COR-L47 (cell line): ENCODE measurements at regions not wholly inside any gene's neighbourhood (a gene's known extent, or its start where the extent isn't known, plus 50 kb on each side); places are given as distances from the start of the nearest gene placed in this dataset.
"Not testable (repeated sequence)": the region's sequence is repeated elsewhere in the genome, so short reads cannot be mapped to it uniquely, and the experiment has no call there.

Source experiments
- DNase-seq: peaks from one replicate; lab custom pipeline; 2025; lab: John Stamatoyannopoulos, UW

DNA sequence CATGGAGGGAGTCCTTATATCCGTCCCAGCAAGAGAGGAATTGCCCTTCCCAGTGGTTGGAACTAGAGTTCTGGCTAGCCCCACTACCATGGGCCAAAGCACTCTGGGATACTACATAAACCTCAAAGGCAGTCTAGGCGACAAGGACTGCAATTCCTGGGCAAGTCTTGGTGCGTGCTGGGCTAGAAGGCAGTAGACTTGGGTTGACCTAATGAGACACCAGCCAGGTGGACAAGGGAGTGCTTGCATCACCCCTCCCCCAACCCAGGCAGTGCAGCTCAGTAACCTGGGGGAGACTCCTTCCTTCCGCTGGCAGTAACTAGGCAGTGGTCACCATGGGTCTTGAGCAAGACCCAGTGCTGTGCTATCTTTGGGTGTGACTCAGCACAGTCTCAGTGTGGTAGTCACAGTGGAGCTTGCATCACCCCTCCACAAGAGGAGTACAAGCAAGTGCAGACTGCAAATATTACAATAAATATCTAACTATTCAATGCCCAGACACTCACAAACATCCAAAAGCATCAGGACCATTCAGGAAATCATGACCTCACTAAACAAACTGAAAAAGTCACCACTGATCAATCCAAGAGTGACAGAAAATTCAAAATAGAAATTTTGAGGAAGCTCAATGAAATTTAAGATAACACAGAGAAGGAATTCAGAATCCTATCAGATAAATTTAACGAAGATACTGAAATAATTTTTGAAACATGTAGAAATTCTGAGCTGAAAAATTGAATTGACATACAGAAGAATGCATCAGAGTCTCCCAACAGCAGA, 84.7 kb upstream of the LYPLAL1 start:
- no peak for DNase-seq

GRCh38 chr1:219090607-219091006, 83.1 kb upstream of the LYPLAL1 start:
- DNase-seq = no peak

DNA sequence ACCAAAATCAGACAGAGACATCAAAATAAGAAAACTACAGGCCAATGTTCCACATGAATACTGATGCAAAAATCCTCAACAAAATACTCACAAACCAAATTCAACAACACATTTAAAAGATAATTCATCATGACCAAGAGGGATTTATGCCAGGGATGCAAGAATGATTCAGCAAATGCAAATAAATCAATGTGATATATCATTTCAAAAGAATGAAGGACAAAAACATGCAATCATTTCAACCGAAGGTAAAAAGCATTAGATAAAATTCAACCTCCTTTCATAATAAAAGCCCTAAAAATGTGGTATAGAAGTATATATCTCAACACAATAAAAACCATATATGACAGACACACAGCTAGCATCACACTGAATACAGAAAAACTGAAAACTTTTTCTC, 81.5 kb upstream of the LYPLAL1 start:
- no peak for DNase-seq

DNA sequence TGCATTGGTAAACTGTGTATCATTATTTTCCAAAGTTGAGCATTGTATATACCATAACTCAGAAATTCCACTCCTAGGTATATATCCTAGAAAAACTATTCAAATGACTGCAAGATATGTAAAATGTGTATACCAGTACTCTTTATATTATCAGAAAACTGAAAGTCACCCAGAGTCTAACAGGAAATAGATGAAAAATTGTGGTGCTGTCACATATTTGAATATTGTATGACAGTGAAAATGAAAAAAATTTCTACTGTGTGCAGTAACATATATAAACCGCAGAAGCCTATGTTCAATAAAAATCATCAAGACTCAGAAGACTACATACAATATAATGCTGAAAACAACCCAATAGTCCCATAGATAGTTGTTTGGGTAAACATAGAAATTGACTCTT, 74.4 kb upstream of the LYPLAL1 start:
- DNase-seq = no peak

GRCh38 chr1:219100059-219100458, 73.6 kb upstream of the LYPLAL1 start:
- DNase-seq = no peak

DNA sequence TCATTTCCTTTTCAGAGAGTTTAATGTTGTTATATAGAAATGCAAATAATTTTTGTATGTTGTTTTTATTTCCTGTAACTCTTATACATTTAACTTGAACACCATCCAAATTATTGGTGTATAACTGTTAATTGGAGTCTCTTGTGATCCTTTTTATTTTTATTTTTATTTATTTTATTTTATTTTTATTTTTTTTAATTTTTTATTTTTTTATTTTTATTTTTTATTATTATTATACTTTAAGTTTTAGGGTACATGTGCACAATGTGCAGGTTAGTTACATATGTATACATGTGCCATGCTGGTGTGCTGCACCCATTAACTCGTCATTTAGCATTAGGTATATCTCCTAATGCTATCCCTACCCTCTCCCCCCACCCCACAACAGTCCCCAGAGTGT, 71.2 kb upstream of the LYPLAL1 start:
- DNase-seq = not testable (repeated sequence)

DNA sequence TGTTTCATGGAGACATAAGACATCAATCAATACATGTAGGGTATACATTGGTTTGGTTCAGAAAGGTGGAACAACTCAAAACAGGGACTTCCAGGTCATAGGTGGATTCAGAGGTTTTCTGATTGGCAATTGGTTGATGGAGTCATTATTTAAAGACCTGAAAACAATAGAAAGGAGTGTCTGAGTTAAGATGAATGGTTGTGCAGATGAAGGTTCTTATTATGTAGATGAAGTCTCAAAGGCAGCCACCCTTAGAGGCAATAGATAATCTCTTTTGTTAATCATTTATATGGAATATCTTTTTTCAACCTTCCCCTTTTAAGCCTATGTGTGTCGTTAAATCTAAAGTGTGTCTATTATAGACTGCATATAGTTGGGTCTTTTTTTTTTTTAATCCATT, 67.8 kb upstream of the LYPLAL1 start:
- no peak for DNase-seq

DNA sequence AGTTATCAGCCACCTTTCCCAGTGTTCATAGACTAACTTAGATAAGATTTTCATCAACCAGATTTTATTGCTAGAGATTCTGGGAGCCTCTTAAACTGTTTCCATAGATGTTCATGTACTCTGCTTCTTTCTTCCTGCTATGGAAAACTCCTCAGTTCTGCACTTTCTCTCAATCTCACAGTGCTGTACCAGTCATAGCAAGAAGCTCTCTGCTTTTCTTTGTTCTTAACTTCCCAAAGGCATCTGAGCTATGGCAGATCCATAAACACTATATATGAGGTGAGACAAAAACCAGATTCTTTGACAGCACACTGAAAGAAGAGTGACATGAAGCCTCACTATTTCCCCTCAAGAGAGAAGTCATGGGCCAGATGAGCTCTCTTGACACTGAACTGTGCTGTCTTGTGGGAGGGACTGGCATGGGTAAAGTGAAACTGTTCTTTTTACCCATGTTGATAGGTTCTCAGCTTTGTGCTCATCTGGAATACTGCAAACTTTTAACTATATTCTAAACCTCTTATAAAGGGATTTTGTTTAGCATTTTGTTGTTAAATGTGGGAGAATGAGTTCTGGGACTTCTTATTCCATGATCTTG, 64.2 kb upstream of the LYPLAL1 start:
- DNase-seq = no peak

DNA sequence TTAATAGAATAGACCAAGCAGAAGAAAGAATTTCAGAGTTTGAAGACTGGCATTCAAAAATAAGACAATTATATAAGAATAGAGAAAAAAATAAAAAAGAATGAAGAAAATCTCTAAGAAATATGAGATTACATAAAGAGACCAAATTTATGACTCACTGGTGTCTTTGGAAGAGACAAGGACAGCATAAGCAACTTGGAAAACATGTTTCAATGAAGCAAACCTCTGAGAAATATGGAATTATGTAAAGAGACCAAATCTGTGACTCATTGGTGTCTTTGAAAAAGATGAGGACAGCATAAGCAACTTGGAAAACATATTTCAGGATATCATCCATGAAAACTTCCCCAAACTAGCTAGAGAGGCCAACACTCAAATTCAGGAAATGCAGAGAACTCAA, 60.4 kb upstream of the LYPLAL1 start:
- DNase-seq = no peak

- DNase-seq = no peak
These were observed 59.7 kb upstream of the LYPLAL1 start for GRCh38 chr1:219114014-219114413.

GRCh38 chr1:219119839-219120238, 53.8 kb upstream of the LYPLAL1 start:
- DNase-seq = no peak

DNA sequence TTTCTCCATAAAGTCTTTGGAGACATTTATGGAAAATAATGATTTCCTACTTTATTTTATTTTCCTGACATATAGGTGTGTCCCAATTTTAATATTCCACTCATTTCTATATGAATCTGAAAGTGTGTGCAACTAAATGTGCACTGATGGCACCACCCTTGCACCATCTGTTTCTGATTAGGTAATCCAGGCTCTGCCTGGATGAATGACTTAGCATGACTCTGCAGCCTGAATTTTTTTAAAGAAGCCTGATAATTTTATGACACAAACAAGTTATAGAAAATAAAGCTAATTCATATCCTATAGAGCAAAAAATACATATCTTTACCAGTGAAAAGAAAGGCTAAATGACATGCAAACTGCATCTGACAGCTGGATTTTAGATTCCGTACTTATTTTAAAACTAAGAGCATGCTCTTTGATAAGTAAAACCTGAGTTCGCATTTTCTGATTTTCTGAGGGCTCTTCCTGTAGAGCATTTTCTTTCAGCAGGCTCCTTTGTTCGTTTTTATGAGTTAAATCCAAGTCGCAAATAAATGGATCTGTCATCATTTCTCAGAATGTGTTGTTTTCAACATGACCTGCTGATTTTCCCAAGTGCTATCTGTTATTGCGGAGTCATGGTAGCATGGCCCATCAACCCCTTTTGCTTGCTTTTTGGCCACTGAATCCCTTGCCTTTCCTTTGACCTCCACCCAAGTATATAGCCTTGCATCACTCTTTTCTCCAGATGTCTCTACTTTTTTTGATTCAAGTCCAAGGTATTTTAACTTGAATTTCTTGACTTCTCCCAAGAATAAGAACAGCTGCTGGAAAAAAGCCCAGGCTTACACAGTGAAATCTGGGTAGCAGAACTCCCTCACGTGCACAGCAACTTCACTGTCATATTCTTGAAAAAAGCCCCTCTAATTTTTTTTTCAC, 52.8 kb upstream of the LYPLAL1 start:
- DNase-seq = no peak

GRCh38 chr1:219121679-219122078, 52.0 kb upstream of the LYPLAL1 start:
- no peak for DNase-seq

- no peak for DNase-seq
These were observed 50.6 kb upstream of the LYPLAL1 start for GRCh38 chr1:219123036-219123435.
